Neural cell (in vitro differentiated cells): ENCODE measurements at regions not wholly inside any gene's neighbourhood (a gene's known extent, or its start where the extent isn't known, plus 50 kb on each side); places are given as distances from the start of the nearest gene placed in this dataset.

Experiments
- CTCF ChIP-seq: fragments of 450-650 bp; IDR thresholded peaks from 2 replicates; pipeline ENCODE4 v1.5.1; 2014; ENCODE audit warnings: antibody characterized with exemption, mild to moderate bottlenecking, moderate library complexity; ENCODE audit not compliant: poor library complexity, severe bottlenecking
- EP300 ChIP-seq: fragments of 450-650 bp; conservative IDR thresholded peaks from 2 replicates; pipeline ENCODE4 v1.6.1; 2014; ENCODE audit warnings: antibody characterized with exemption, mild to moderate bottlenecking, moderate library complexity; ENCODE audit not compliant: poor library complexity, severe bottlenecking
- EZH2 ChIP-seq: fragments of 200-600, 300-800 bp; shearing (Covaris generic), sonication (generic); IDR thresholded peaks from 2 replicates; pipeline ENCODE4 v1.6.1; 2014; ENCODE audit warnings: antibody characterized with exemption, low read length, borderline replicate concordance, mild to moderate bottlenecking; ENCODE audit not compliant: insufficient read depth, poor library complexity, severe bottlenecking
- MXI1 ChIP-seq: fragments of 450-650 bp; conservative IDR thresholded peaks from 2 replicates; pipeline ENCODE4 v1.6.1; 2014; ENCODE audit warnings: antibody characterized with exemption, mild to moderate bottlenecking; ENCODE audit not compliant: poor library complexity, severe bottlenecking
- POLR2AphosphoS5 ChIP-seq: IDR thresholded peaks from 2 replicates; pipeline ENCODE4 v1.6.1; 2012
- RAD21 ChIP-seq: fragments of 450-650 bp; conservative IDR thresholded peaks from 2 replicates; pipeline ENCODE4 v1.6.1; 2014; ENCODE audit warnings: antibody characterized with exemption, mild to moderate bottlenecking, moderate library complexity
- SMC3 ChIP-seq: fragments of 450-650 bp; conservative IDR thresholded peaks from 2 replicates; pipeline ENCODE4 v1.6.1; 2014; ENCODE audit warnings: antibody characterized with exemption, mild to moderate bottlenecking, moderate library complexity; ENCODE audit not compliant: poor library complexity
- TAF1 ChIP-seq: IDR thresholded peaks from 2 replicates; pipeline ENCODE4 v1.6.1; 2012; ENCODE audit warnings: low read depth

DNA sequence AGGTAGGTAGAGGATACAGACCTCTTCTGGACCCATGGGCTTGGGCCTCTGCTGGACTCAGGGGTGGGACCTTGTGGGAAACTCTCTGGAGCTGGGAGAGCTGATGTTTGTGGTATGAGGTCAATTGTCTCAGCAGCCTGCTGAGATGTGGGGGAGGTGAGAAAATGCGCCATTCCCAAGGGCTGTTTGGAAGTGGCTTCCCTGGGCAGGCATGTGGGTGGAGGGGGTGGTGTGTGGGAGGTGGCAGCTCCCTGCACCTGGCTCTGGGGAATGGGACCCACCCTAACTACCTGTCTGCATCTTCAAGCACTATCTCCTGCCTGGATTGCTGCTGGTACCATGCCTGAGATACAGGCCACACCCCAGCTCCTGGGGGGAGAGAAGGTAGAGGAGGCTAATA, 97.4 kb upstream of the THY1 start:
- TF ChIP-seq CTCF (no peak), EP300 (no peak), EZH2 (no peak), TAF1 (no peak), MXI1 (no peak), RAD21 (no peak), SMC3 (no peak), POLR2AphosphoS5 (no peak)
